ENCODE measurements at regions not wholly inside any gene's neighbourhood (a gene's known extent, or its start where the extent isn't known, plus 50 kb on each side); places are given as distances from the start of the nearest gene placed in this dataset.

GRCh38 chr10:113399065-113399464 is 153.8 kb upstream of the HABP2 start:
- H3K4me3 ChIP-seq (ENCODE audit: low read depth, poor library complexity, severe bottlenecking), result no peak overlapping the region
- no peak for DNase-seq (ENCODE audit: low spot score in 2 of 2)
- WGBS, 2 donors, result 53 to 54% methylated on average over 4 of the region's 4 CpGs
- TF ChIP-seq POLR2A (IDR thresholded peaks at IDR 0.05), result no peak
- no peak for TF ChIP-seq CTCF (IDR thresholded peaks at IDR 0.05)
- intact Hi-C loops (cut with DNase I; ENCODE audit: low total_unique reads), result no loop called here

- H3K4me3 ChIP-seq (ENCODE audit: low read depth, poor library complexity, severe bottlenecking), result no peak overlapping the region
- no peak for DNase-seq (ENCODE audit: low spot score in 2 of 2)
- 52 to 63% methylated on average over 3 of the region's 3 CpGs for WGBS, 2 donors
- TF ChIP-seq CTCF (IDR thresholded peaks at IDR 0.05), result no peak
- TF ChIP-seq POLR2A (IDR thresholded peaks at IDR 0.05), result no peak
- intact Hi-C loops (cut with DNase I; ENCODE audit: low total_unique reads), result no loop called here
Observed at GRCh38 chr10:113402602-113403001, 150.3 kb upstream of the HABP2 start.

- no peak for DNase-seq (ENCODE audit: low spot score in 2 of 2)
- no peak for TF ChIP-seq CTCF (IDR thresholded peaks at IDR 0.05)
- no peak for TF ChIP-seq POLR2A (IDR thresholded peaks at IDR 0.05)
- H3K4me3 ChIP-seq (ENCODE audit: low read depth, poor library complexity, severe bottlenecking), result no peak overlapping the region
- 66 to 77% methylated on average over 7 of the region's 7 CpGs for WGBS, 2 donors
- intact Hi-C loops (cut with DNase I; ENCODE audit: low total_unique reads), result no loop called here
Observed at GRCh38 chr10:113407218-113407617, 145.6 kb upstream of the HABP2 start.

GRCh38 chr10:113409175-113409574 is 143.7 kb upstream of the HABP2 start:
- intact Hi-C loops (cut with DNase I; ENCODE audit: low total_unique reads), result no loop called here
- WGBS, 2 donors, result 90 to 91% methylated on average over 10 of the region's 10 CpGs
- H3K4me3 ChIP-seq (ENCODE audit: low read depth, poor library complexity, severe bottlenecking), result no peak overlapping the region
- DNase-seq (ENCODE audit: low spot score in 2 of 2), result no peak
- TF ChIP-seq POLR2A (IDR thresholded peaks at IDR 0.05), result no peak
- no peak for TF ChIP-seq CTCF (IDR thresholded peaks at IDR 0.05)

- DNase-seq (ENCODE audit: low spot score in 2 of 2), result no peak
- intact Hi-C loops (cut with DNase I; ENCODE audit: low total_unique reads), result no loop called here
- no peak overlapping the region for H3K4me3 ChIP-seq (ENCODE audit: low read depth, poor library complexity, severe bottlenecking)
- WGBS, 2 donors, result 77 to 79% methylated on average over 2 of the region's 2 CpGs
- TF ChIP-seq CTCF (IDR thresholded peaks at IDR 0.05) (no peak), POLR2A (IDR thresholded peaks at IDR 0.05) (no peak)
Observed at GRCh38 chr10:113410618-113411017, 142.2 kb upstream of the HABP2 start.

- no peak for TF ChIP-seq CTCF (IDR thresholded peaks at IDR 0.05)
- TF ChIP-seq POLR2A (IDR thresholded peaks at IDR 0.05), result no peak
- no peak overlapping the region for H3K4me3 ChIP-seq (ENCODE audit: low read depth, poor library complexity, severe bottlenecking)
- intact Hi-C loops (cut with DNase I; ENCODE audit: low total_unique reads), result no loop called here
- 36 to 42% methylated on average over 5 of the region's 5 CpGs for WGBS, 2 donors
- no peak for DNase-seq (ENCODE audit: low spot score in 2 of 2)
Observed at GRCh38 chr10:113411456-113411855, 141.4 kb upstream of the HABP2 start.

All from lower leg skin (tissue), 4 donors.